Caco-2 (cell line): ENCODE measurements at regions not wholly inside any gene's neighbourhood (a gene's known extent, or its start where the extent isn't known, plus 50 kb on each side); places are given as distances from the start of the nearest gene placed in this dataset. TPM values are rescaled to one million over a fixed set of nuclear protein-coding genes. Genes with fewer than 3 reads are reported as not detected.

Experiments used
- BruUV-seq: library from RNA; stranded (reverse); fragments of 400-500 nt; replicated peaks from 2 replicates; lab custom pipeline; 2021; lab: Mats Ljungman, UMichigan
- CTCF ChIA-PET: fragments of 300-600 bp; sonication (Branson Sonifier 250); formaldehyde crosslinking; loops from one replicate; lab custom pipeline; 2022; ENCODE audit warnings: antibody characterized with exemption; lab: Charles Lee
- POLR2A ChIA-PET: fragments of 300-600 bp; sonication (Branson Sonifier 250); formaldehyde crosslinking; loops from one replicate; lab custom pipeline; 2022; ENCODE audit warnings: antibody characterized with exemption; lab: Charles Lee
- DNase-seq, 2 experiments: peaks; one replicate each; pipeline versions ENCODE4 v3.0.0 to v3.0.0-alpha.2; 2020 to 2022
- H3K27me3 ChIP-seq: replicated peaks from 2 replicates; pipeline ENCODE4 v1.6.0; 2011; ENCODE audit warnings: low read length; ENCODE audit not compliant: control insufficient read depth, insufficient read depth
- H3K36me3 ChIP-seq: 2 replicates; pipeline ENCODE4 v1.5.1; 2011; ENCODE audit warnings: low read length; ENCODE audit not compliant: control insufficient read depth, insufficient read depth
- H3K4me1 ChIP-seq: fragments of 250-450 bp; sonication (Bioruptor Pico); 2 replicates; pipeline ENCODE4 v1.5.1; 2020; ENCODE audit warnings: mild to moderate bottlenecking
- H3K4me3 ChIP-seq: 2 replicates; pipeline ENCODE4 v1.5.1; 2011; ENCODE audit warnings: low read depth, mild to moderate bottlenecking, control low read depth, low read length
- H3K9me3 ChIP-seq: fragments of 250-450 bp; sonication (Bioruptor Pico); 2 replicates; pipeline ENCODE4 v1.5.1; 2020; ENCODE audit warnings: mild to moderate bottlenecking, moderate library complexity
- H3K27ac Mint-ChIP-seq: one replicate; pipeline ENCODE4 v1.8.0; 2022; ENCODE audit warnings: mixed read lengths; ENCODE audit not compliant: unreplicated experiment
- H3K27me3 Mint-ChIP-seq: one replicate; pipeline ENCODE4 v1.8.0; 2022; ENCODE audit warnings: mixed read lengths; ENCODE audit not compliant: insufficient read depth, unreplicated experiment
- H3K36me3 Mint-ChIP-seq: one replicate; pipeline ENCODE4 v1.8.0; 2022; ENCODE audit warnings: mild to moderate bottlenecking, mixed read lengths; ENCODE audit not compliant: insufficient read depth, unreplicated experiment
- H3K4me1 Mint-ChIP-seq: one replicate; pipeline ENCODE4 v1.8.0; 2022; ENCODE audit warnings: low read depth, mixed read lengths; ENCODE audit not compliant: unreplicated experiment
- H3K4me3 Mint-ChIP-seq: one replicate; pipeline ENCODE4 v1.8.0; 2022; ENCODE audit warnings: mild to moderate bottlenecking, moderate library complexity, mixed read lengths; ENCODE audit not compliant: unreplicated experiment
- H3K9me3 Mint-ChIP-seq: one replicate; pipeline ENCODE4 v1.8.0; 2022; ENCODE audit warnings: mixed read lengths; ENCODE audit not compliant: unreplicated experiment
- CTCF ChIP-seq, 2 experiments: fragments of 200-600 bp in 1 of 2; IDR thresholded peaks; 1 replicate in 1 of 2; 2 replicates in 1 of 2; pipeline versions ENCODE4 v1.5.1 to v1.8.0; 2011 to 2022; ENCODE audit warnings: antibody characterized with exemption in 1 of 2, control low read depth in 1 of 2, inconsistent platforms in 1 of 2, low read depth in 1 of 2, low read length in 1 of 2, mild to moderate bottlenecking in 1 of 2, moderate library complexity in 1 of 2; ENCODE audit not compliant: insufficient read depth in 1 of 2, severe bottlenecking in 1 of 2, unreplicated experiment in 1 of 2
- intact Hi-C: fragments of 100-400 bp; cut with micrococcal nuclease; formaldehyde crosslinking; loops from one replicate; pipeline ENCODE4 v1.10.0; 2022; ENCODE audit not compliant: unreplicated experiment
- microRNA-seq: library from miRNA; unstranded; fragments of <30 nt; microRNA quantifications from one replicate; pipeline ENCODE4 v1.2.0, GENCODE V29; 2022

DNA sequence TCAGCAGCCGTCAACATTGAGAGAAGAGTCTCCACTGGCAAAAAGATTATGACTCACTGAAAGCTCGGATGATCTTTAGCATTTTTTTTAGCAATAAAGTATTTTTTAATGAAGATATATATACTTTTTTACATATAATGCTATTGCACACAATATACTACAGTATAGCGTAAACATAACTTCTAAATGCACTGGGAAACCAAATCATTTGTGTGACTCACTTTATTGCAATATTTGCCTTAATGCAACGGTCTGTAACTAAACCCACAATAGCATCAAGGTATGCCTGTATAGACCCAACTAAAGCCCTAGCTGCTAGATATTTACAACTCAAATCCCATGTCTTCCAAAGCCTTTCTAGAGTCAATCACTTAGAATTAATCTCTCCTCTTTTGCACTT is 52.3 kb upstream of the EDNRA start:
- H3K9me3 ChIP-seq: peaks cover 6% of the 10 kb centered on the region
- Mint-ChIP-seq H3K4me1 (no peaks in the 10 kb centered on the region), H3K36me3 (no peaks in the 10 kb centered on the region), H3K27me3 (peaks cover 13% of the 10 kb centered on the region), H3K27ac (no peak overlapping the region), H3K4me3 (no peak overlapping the region), H3K9me3 (no peaks in the 10 kb centered on the region)
- no TSS peak for BruUV-seq
- ChIA-PET CTCF (no interaction called here), POLR2A (no interaction called here)
- H3K4me1 ChIP-seq: no peaks in the 10 kb centered on the region
- TF ChIP-seq CTCF (IDR thresholded peaks at IDR 0.05; ENCODE audit: insufficient read depth in 1 of 2, low read depth in 1 of 2, low read length in 1 of 2, severe bottlenecking in 1 of 2, unreplicated experiment in 1 of 2): no peak
- no peaks in the 10 kb centered on the region for H3K36me3 ChIP-seq
- intact Hi-C loops: no loop called here
- DNase-seq: no peak
- H3K27me3 ChIP-seq: no peaks in the 10 kb centered on the region
- no peak overlapping the region for H3K4me3 ChIP-seq

DNA sequence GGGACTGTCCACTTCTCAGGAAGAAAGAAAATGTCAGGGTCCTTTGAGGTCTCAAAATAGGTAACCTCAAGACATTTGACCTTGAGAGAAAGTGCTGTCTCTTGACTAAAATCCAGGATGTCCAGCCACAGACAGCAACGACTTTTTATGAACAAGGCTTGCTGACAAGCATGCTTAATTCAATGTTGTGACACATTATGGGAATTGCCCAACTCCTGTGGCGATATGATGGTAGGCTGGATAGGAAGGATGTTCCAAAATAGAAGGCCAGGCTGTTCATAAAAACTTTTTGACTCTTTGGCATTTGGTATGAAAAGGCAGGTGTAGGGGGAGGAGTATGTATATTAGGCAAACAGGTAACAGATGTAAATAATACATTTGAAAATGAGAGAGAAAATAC is 50.8 kb upstream of the EDNRA start:
- ChIA-PET POLR2A (no interaction called here), CTCF (no interaction called here)
- BruUV-seq: no TSS peak
- Histone ChIP-seq H3K9me3 (peaks cover 6% of the 10 kb centered on the region), H3K27me3 (no peaks in the 10 kb centered on the region), H3K4me1 (no peaks in the 10 kb centered on the region), H3K36me3 (no peaks in the 10 kb centered on the region), H3K4me3 (no peak overlapping the region)
- no peak overlapping the region for H3K4me3 Mint-ChIP-seq
- DNase-seq: no peak
- no peaks in the 10 kb centered on the region for H3K36me3 Mint-ChIP-seq
- TF ChIP-seq CTCF (IDR thresholded peaks at IDR 0.05; ENCODE audit: insufficient read depth in 1 of 2, low read depth in 1 of 2, low read length in 1 of 2, severe bottlenecking in 1 of 2, unreplicated experiment in 1 of 2): no peak
- H3K4me1 Mint-ChIP-seq: no peaks in the 10 kb centered on the region
- intact Hi-C loops: no loop called here
- peaks cover 13% of the 10 kb centered on the region for H3K27me3 Mint-ChIP-seq
- H3K9me3 Mint-ChIP-seq: no peaks in the 10 kb centered on the region
- no peak overlapping the region for H3K27ac Mint-ChIP-seq

Small RNA genes lying in the stretch of these regions (microRNA-seq; reads per million reads assigned to microRNA genes)
- not detected for gene MIR548G
